ENCODE measurements at regions not wholly inside any gene's neighbourhood (a gene's known extent, or its start where the extent isn't known, plus 50 kb on each side); places are given as distances from the start of the nearest gene placed in this dataset.

GRCh38 chr1:73593804-73594203 is 604.2 kb downstream of the LRRIQ3 start:
- no peak for TF ChIP-seq CTCF (conservative IDR thresholded peaks at IDR 0.05; ENCODE audit: low read depth, low read length)
- DNase-seq (ENCODE audit: low read depth), result no peak
- no peak overlapping the region for H3K4me3 ChIP-seq (ENCODE audit: low read depth, low read length)

- peak; percentile 5 for DNase-seq (ENCODE audit: low read depth)
These were observed 604.6 kb downstream of the LRRIQ3 start for GRCh38 chr1:73593364-73593763.

GRCh38 chr1:73587080-73587479 is 610.9 kb downstream of the LRRIQ3 start:
- H3K4me3 ChIP-seq (ENCODE audit: low read depth, low read length), result no peak overlapping the region
- no peak for TF ChIP-seq CTCF (conservative IDR thresholded peaks at IDR 0.05; ENCODE audit: low read depth, low read length)
- DNase-seq (ENCODE audit: low read depth), result no peak

More at GRCh38 chr1:73593364-73593763, 604.6 kb downstream of the LRRIQ3 start:
- no peak for TF ChIP-seq CTCF (conservative IDR thresholded peaks at IDR 0.05; ENCODE audit: low read depth, low read length)
- no peak overlapping the region for H3K4me3 ChIP-seq (ENCODE audit: low read depth, low read length)

GRCh38 chr1:73577206-73577605 is 620.8 kb downstream of the LRRIQ3 start:
- no peak overlapping the region for H3K4me3 ChIP-seq (ENCODE audit: low read depth, low read length)
- no peak for TF ChIP-seq CTCF (conservative IDR thresholded peaks at IDR 0.05; ENCODE audit: low read depth, low read length)
- DNase-seq (ENCODE audit: low read depth), result no peak

- no peak overlapping the region for H3K4me3 ChIP-seq (ENCODE audit: low read depth, low read length)
- TF ChIP-seq CTCF (conservative IDR thresholded peaks at IDR 0.05; ENCODE audit: low read depth, low read length), result no peak
- no peak for DNase-seq (ENCODE audit: low read depth)
These were observed 621.9 kb downstream of the LRRIQ3 start for GRCh38 chr1:73576083-73576482.

GRCh38 chr1:73564294-73564693 is 633.7 kb downstream of the LRRIQ3 start:
- TF ChIP-seq CTCF (conservative IDR thresholded peaks at IDR 0.05; ENCODE audit: low read depth, low read length), result no peak
- H3K4me3 ChIP-seq (ENCODE audit: low read depth, low read length), result no peak overlapping the region
- DNase-seq (ENCODE audit: low read depth), result no peak

GRCh38 chr1:73556270-73556669 is 641.7 kb downstream of the LRRIQ3 start:
- no peak for TF ChIP-seq CTCF (conservative IDR thresholded peaks at IDR 0.05; ENCODE audit: low read depth, low read length)
- no peak overlapping the region for H3K4me3 ChIP-seq (ENCODE audit: low read depth, low read length)
- DNase-seq (ENCODE audit: low read depth), result no peak
